ENCODE measurements at regions not wholly inside any gene's neighbourhood (a gene's known extent, or its start where the extent isn't known, plus 50 kb on each side); places are given as distances from the start of the nearest gene placed in this dataset.

DNA sequence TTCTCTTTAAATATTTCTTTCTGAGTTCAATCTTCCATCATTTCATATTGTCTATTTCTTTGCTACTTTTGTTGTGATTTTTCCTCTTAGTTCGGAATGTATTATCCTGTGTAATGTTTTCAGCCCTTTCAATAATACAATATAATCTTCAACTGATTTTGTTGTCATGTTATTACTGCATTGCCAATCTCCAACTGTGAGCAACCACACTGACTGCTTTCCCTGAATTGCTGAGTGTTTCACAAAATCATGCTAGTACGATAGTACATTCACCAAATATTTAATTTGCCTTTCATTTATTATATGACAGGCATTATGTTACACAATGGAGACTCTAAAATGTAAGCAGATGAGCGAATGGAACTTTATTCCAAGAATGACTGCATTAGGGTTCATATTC is 744.3 kb upstream of the ATXN8OS start:
- no peak for DNase-seq (ENCODE audit: low spot score in 2 of 2)
- intact Hi-C loops (cut with DNase I; ENCODE audit: low total_unique reads), result no loop called here
- WGBS, 2 donors, result 89 to 91% methylated on average over 3 of the region's 3 CpGs
- no peak for TF ChIP-seq POLR2A (IDR thresholded peaks at IDR 0.05)
- TF ChIP-seq, protein P1, sequence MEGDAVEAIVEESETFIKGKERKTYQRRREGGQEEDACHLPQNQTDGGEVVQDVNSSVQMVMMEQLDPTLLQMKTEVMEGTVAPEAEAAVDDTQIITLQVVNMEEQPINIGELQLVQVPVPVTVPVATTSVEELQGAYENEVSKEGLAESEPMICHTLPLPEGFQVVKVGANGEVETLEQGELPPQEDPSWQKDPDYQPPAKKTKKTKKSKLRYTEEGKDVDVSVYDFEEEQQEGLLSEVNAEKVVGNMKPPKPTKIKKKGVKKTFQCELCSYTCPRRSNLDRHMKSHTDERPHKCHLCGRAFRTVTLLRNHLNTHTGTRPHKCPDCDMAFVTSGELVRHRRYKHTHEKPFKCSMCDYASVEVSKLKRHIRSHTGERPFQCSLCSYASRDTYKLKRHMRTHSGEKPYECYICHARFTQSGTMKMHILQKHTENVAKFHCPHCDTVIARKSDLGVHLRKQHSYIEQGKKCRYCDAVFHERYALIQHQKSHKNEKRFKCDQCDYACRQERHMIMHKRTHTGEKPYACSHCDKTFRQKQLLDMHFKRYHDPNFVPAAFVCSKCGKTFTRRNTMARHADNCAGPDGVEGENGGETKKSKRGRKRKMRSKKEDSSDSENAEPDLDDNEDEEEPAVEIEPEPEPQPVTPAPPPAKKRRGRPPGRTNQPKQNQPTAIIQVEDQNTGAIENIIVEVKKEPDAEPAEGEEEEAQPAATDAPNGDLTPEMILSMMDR (IDR thresholded peaks at IDR 0.05), result no peak
- H3K4me3 ChIP-seq (ENCODE audit: low read depth, poor library complexity, severe bottlenecking), result no peak overlapping the region

DNA sequence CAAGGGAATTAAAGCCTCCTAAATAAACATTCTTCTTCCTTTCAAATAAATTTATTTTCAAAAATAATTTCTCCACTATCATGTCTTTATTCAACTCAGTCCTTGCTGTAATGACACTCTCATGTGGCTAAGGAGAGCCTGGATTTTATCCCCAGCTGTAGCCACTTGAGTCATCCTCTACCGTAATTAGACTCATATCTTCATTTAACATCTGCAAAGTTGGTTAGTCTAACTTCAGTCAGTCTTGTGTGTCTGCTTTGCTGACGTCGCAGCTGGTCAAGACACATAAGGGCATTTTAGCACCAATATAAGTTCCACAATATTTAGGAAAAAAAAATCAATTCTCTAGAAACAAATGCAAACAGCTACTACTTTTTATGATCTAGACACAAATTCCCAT is 776.4 kb upstream of the ATXN8OS start:
- 52 to 59% methylated on average over 3 of the region's 3 CpGs for WGBS, 2 donors
- intact Hi-C loops (cut with DNase I; ENCODE audit: low total_unique reads), result no loop called here
- no peak for DNase-seq (ENCODE audit: low spot score in 2 of 2)
- TF ChIP-seq, protein P1 (IDR thresholded peaks at IDR 0.05), result no peak
- TF ChIP-seq POLR2A (IDR thresholded peaks at IDR 0.05), result no peak
- H3K4me3 ChIP-seq (ENCODE audit: low read depth, poor library complexity, severe bottlenecking), result no peak overlapping the region

DNA sequence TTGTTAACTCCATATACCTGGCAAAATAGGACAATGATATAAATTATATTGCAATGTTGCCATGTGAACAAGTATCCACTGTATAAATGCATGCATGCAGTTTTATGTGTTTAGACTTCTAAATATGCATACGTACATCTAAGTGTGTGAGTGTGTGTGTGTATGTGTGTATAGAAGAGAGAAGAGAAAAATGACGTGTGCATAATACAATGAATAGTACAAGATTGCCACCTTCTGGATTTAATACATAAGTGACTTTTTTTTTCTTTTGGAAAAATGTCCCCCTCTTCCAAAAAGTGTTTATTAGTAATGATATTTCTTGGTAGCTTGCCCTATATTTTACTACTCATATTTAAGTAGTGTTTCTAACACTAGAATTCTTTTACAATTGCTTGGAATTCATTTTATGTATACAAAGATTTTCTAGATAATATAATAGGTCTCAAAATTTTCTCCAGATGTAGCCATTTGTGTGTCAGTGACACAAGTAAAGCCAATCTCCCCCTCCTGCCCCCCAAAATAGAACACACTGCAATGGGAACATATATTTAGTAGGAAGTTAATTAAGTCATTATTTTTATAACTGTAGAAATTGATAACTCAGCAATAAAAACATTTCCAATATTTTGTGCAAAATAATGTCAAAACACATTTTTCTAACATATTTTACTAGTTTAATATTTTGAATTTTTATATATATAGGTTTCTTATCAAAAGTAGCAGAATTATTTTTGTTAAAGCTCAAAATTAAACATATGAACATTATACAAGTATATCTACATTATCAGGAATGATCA is 783.3 kb upstream of the ATXN8OS start:
- intact Hi-C loops (cut with DNase I; ENCODE audit: low total_unique reads), result no loop called here
- no peak for TF ChIP-seq POLR2A (IDR thresholded peaks at IDR 0.05)
- TF ChIP-seq, protein P1 (IDR thresholded peaks at IDR 0.05), result no peak
- 0 to 5% methylated on average over 2 of the region's 2 CpGs for WGBS, 2 donors
- DNase-seq (ENCODE audit: low spot score in 2 of 2), result no peak
- H3K4me3 ChIP-seq (ENCODE audit: low read depth, poor library complexity, severe bottlenecking), result no peak overlapping the region

DNA sequence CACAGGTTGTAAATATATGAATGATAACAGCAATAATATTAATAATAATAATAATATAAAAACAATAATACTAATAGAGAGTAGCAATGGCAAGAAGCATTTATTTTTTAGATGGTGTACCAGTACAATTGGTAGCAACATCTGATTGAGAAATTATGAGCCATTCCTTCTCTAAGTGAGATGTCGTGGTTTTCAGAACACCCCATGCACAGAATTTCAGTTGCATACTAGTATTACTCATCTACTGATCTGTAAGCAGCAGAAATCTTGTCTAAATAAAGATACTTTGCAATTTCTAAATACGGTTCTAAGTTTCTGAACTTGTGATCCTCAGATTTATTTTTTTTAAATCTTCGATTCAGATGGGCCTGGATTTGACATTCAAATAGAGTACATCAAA is 788.0 kb upstream of the ATXN8OS start:
- TF ChIP-seq, protein P1 (IDR thresholded peaks at IDR 0.05), result no peak
- no peak for TF ChIP-seq POLR2A (IDR thresholded peaks at IDR 0.05)
- 80 to 81% methylated on average over 3 of the region's 3 CpGs for WGBS, 2 donors
- H3K4me3 ChIP-seq (ENCODE audit: low read depth, poor library complexity, severe bottlenecking), result no peak overlapping the region
- DNase-seq (ENCODE audit: low spot score in 2 of 2), result no peak
- intact Hi-C loops (cut with DNase I; ENCODE audit: low total_unique reads), result no loop called here

DNA sequence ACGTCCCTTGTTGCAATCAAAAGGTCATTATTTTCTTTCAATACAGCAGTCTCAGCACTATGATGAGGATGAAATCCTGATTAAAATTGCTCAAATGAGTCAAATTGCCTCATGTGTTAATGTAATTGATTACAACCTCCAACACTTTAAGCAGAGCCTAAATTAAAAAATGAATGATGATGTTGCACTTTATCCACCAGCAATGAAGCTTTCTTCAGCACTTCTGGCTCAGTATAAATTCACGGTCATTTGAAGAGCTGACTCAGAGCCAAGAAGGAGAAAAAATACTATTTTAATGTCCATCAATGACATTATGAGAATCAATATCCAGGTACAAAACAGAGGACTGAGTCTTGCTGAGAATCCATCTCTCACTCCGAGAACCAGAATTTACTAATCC is 792.6 kb upstream of the ATXN8OS start:
- 76 to 79% methylated on average over 3 of the region's 3 CpGs for WGBS, 2 donors

More for the DNA sequence above, 792.6 kb upstream of the ATXN8OS start:
- H3K4me3 ChIP-seq (ENCODE audit: low read depth, poor library complexity, severe bottlenecking), result no peak overlapping the region
- intact Hi-C loops (cut with DNase I; ENCODE audit: low total_unique reads), result no loop called here
- no peak for DNase-seq (ENCODE audit: low spot score in 2 of 2)
- TF ChIP-seq, protein P1 (IDR thresholded peaks at IDR 0.05), result no peak
- TF ChIP-seq POLR2A (IDR thresholded peaks at IDR 0.05), result no peak

Measured in lower leg skin (tissue), 4 donors.